NCI-H82 treated with DMSO at 0.1 percent for 48 hours (cell line): ENCODE measurements at regions not wholly inside any gene's neighbourhood (a gene's known extent, or its start where the extent isn't known, plus 50 kb on each side); places are given as distances from the start of the nearest gene placed in this dataset.
"Not testable (repeated sequence)": the region's sequence is repeated elsewhere in the genome, so short reads cannot be mapped to it uniquely, and the experiment has no call there.

Experiments
- DNase-seq: peaks from one replicate; lab custom pipeline; 2025; ENCODE audit not compliant: unreplicated experiment; lab: John Stamatoyannopoulos, UW

DNA sequence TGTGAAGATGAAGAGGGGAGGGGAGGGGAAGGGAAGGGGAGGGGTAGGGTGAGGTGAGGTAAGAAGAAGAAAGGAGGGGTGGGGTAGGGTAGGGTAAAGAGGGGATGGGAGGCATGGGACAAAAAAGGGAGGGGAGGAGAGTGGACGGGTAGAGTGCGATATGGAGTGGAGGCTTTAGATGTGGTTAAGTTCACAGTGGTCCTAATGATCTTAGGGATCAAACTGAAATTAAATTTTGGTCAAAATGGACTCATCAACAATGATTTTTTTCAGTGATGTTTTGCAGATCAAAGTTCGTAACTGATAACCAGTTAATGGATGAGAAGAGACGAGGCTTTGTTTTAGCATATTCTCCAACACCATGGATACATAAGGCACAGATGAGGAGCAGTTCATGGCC is 513.9 kb upstream of the ACVR2A start:
- DNase-seq = no peak

DNA sequence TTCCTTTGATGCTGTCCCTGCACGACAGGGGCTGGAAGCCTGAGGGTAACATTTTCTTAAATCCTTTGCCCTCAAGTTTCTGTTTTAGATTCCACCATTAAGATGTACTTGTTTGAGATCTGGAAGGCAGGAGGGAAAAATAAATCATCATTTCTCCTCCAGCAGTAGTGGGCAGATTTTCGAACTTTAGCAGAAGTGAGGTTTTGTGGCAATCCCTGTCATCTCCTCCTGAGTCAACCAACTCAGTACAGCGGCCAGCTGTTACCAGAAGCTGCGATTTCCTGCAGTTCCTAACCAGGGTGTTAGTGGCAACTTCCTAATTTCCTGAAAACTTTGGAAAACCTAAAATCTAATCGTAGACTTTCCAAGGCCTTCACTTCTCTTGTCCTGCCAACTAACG is 517.2 kb upstream of the ACVR2A start:
- DNase-seq = no peak

DNA sequence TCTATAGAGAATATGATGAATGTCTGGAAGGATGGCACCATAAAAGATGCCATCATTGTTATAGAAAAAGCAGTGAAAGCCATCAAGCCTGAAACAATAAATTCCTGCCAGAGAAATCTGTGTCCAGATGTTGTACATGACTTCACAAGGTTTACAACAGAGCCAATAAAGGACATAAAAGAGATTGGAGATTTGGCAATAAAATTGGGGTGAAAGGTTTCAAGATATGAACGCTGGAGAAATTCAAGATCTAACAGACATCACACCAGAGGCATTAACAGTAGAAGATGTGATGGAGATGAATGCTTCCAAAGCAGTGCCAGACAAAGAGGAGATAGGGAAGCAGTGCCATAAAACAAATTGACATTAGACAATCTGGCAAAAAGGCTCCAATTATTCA is 518.8 kb upstream of the ACVR2A start:
- DNase-seq = no peak

DNA sequence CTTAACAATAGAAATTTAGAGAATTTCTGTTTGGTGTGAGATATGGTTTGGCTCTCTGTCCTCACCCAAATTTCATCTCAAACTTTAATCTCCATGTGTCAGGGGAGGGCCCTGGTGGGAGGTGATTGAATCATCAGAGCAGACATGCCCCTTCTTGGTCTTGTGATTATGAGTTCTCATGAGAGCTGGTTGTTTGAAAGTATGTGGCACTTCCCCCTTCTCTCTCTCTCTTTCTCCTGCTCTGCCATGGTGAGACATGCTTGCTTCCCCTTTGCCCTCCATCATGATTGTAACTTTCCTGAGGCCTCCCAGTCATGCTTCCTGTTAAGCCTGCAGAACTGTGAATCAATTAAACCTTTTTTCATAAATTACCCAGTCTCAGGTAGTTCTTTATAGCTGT is 524.7 kb upstream of the ACVR2A start:
- no peak for DNase-seq

DNA sequence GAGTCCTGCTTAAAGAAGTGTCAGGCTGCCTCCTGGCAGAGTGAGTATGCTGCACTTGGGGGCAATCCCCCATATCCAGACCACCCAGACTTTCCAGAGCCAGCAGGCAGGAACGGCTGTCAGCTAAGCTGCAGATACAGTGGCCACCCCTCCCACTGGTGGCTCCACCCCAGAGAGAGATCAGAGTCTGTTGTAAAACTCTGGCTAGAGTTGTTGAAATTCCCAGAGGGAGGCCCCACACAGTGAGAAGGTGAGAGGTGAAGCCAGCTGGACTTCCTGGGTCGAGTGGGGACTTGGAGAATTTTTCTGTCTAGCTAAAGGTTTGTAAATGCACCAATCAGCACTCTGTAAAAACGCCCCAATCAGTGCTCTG is 533.8 kb upstream of the ACVR2A start:
- DNase-seq = no peak

DNA sequence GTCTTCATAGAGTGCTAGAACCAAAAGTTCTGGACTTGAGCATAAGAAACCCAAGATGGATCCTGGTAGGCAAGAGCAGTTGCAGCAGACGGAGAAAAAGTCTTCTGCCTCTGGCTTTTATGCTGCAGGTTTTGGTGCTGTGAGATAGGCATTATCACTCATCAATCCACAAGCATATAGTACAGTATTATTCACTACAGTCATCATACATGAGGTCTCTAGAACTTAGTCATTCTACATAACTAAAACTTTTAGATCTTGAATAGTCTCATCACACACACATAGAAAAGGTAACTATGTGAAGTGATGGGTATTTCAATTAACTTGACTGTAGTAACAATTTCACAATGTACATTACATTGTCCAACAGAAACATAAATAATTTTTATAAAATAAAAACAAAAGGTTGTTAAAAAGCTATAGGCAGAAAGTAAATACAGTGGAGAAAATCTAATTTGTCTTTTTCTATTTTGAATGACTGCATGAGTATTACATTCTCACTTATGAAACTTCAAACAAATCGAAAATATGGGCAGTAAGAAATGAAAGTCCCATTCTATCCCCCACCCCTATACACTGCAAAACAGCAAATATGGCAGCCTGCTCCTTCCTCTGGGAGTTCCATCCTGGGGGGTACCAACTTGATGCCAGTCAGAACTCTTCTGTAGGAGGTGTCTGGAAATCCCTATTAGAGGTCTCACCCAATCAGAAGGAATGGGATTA is 534.3 kb upstream of the ACVR2A start:
- DNase-seq = no peak

DNA sequence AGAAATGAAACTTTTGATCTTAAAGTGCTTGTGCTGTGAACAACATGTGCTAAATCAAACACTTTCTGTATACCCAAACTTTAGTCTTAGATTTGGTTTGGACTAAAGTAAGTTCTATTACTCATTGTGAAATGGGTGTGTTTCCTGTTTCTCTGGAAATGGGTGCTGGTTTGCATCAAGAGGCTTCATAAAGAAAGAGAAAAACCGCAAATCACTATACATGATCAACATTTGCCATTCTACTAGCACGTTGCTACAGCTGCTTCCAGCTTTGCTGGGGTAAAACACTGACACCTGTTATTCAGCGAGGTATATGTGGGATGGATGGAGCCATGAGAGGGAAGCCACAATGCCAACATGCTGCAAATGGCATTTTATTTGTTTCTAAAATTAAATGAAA is 547.0 kb upstream of the ACVR2A start:
- no peak for DNase-seq

DNA sequence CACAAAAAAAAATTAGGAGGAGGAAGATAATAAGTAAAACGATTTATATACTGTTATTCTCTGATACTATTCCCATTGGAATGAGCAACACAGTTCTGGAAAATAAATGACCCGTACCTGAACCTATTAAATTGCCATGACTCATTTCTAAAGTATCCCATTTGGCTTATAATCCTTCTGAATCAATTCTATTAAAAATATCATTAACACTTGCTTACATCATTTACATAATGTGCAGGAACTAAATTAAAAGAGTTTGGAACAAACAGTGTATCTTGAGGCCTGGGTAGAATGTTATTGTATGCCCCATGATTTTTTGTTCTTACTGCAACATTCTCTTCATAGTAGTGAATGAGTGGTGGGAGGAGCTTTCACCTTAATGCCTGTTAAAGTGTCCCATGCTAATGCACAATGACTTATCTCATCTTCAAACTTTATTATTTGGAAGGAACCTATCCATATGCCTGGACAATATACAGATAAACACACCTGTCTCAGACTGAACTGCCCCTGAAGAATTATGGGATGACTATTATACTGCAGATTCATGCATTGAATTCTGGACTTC is 549.9 kb upstream of the ACVR2A start:
- no peak for DNase-seq

DNA sequence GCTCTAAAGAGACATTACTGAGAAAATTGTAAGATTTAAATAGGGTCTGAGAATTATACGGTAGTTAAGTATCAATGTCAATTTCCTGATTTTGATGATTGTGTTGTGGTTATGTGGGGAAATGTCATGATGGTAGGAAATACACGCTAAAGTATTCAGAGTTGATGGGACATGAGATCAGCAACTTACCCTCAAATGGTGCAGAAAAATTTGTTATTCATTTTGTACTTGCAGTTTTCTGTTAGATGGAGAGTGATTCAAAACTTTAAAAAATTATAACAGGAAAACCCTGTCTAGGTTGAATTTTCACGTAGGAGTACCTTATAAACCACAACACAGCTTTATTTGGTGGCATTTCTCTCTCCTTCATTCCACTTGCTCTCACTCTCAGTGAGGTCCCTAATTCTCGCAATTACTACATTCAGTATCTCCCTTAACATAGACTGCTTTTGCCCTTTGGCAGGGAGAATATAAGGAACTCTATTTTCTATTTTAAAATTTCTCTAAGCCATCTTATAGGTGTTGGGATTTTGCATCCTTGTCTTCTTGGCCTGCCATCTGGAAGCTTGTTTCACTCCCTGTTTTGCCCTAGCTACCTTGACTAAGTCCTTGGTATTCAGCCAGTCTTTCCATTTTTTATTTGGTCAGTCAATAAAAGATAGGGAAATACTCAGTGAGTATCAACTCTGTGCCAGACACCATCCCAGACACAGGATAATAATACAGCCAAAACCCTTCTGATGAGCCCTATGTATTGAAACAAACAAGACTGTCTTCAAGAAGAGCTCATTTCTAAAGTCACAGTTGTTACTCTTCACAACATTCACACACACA is 550.6 kb upstream of the ACVR2A start:
- no peak for DNase-seq

DNA sequence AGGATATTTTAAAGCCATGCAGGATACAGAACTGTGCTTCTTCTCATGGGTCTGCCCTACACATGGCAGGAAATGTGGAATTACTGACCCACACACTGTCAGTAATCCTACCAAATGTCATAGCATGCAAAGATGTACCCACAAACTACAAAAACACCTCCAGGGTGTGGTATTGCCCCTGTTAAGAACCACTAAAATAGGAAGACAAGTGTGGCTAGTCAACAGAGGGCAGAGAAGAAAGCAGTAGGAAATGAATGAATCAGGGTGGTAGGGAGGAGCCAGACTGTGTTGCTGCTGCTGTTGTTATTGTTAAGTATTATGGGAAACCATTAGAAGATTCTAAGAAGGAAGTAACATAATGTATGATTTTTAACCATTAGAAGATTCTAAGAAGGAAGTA is 556.7 kb upstream of the ACVR2A start:
- no peak for DNase-seq

DNA sequence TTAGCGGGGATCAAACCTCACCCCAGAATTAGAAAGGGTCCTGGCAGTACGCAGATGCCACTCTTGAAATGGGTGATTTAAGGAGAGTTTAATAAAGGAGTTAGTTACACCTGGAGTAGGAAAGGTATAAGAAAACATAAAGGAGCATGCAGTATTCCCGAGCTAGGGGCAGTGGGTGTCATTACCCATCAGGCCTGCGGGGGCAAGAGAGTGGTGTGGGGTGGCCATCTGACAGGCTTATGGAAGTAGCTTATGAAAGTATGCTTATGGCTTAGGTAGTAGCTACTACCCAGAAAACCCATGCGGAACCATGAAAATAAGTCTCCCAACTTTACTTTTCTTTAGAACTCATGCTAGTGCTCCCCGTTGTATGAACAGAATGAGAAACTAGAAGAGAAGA is 568.9 kb upstream of the ACVR2A start:
- no peak for DNase-seq

DNA sequence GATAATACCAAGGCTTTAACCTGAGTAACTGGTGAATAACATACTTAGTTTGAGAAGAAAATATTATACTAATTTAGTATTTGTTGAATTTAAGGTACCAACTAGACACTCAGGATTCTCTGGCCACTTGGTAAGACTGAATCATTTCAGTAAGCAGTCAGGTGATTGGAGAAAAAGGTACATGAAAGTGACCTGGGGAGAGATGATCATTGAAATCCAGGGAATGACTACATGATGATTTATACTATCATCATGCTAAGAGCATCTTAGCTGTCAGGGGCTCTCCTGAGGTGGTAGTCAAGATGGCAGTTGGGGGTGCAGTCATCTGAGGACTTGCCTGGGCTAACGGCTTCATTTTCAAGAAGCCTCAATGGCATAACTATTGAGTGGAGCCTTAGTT is 571.2 kb upstream of the ACVR2A start:
- DNase-seq = no peak

DNA sequence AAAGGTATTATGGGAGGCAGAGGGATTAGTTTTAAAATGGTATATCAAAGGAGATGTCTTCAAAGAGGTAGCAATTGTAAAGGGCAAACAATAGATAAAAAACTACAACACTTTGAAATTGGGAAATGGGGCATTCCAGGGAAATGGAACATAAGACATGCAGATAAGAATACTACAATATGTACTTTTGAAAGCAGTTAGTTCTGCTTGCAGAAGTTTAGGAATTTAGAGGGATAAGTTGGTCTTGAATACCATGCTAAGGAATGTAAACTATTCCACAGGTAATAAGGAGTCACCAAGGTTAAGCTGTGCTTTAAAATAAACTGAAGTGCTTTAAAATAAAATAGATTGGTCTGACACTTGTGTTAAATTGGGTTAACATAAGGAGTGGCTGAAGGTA is 571.7 kb upstream of the ACVR2A start:
- DNase-seq = no peak

DNA sequence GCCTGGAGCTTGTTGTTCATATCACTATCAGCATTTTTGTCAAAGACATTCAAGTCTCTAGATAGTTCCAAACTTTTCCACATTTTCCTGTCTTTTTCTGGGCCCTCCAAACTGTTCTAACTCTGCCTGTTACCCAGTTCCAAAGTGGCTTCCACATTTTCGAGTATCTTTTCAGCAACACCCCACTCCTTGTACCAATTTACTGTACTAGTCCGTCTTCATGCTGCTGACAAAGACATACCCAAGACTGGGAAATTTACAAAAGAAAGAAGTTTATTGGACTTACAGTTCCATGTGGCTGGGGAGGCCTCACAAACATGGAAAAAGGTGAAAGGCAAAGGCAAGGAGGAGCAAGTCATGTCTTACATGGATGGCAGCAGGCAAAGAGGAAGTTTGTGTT is 575.2 kb upstream of the ACVR2A start:
- DNase-seq = not testable (repeated sequence)

DNA sequence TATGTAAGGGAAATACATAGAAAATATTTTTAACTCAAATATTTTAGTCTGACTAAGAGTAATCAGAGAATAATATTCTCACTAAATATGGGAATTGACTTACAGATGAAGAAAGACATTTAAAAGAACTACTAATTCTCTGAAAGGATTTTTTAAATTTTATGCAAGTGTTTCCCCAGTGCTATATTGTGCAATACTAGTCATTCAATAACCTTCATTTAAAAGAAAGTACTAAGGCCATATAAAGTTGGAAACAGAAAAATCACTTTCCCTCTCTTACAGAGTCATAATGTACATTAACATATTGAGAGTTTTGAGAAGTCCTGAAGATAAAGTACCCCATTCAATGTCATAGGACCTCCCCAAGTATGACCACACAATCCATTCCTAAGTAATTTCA is 584.6 kb upstream of the ACVR2A start:
- no peak for DNase-seq

DNA sequence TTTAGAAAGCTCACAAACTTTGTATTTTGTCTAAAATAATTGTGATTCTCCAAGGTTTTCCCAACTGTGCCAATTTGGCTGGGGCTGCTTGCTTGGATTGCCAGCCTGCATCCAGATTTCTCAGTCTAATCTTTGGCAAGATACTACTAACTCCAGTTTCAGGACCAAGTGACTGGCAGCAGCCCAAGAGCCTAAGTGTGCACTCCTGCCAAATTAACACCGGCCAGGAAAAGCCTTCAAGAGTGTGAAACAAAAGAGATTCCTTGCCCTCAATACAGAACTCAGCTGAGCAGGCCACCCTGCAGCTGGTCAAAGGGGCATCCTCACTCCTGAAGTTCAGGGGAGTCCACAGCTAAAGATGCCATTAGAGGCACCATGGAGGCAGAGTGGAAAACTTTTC is 589.0 kb upstream of the ACVR2A start:
- no peak for DNase-seq

DNA sequence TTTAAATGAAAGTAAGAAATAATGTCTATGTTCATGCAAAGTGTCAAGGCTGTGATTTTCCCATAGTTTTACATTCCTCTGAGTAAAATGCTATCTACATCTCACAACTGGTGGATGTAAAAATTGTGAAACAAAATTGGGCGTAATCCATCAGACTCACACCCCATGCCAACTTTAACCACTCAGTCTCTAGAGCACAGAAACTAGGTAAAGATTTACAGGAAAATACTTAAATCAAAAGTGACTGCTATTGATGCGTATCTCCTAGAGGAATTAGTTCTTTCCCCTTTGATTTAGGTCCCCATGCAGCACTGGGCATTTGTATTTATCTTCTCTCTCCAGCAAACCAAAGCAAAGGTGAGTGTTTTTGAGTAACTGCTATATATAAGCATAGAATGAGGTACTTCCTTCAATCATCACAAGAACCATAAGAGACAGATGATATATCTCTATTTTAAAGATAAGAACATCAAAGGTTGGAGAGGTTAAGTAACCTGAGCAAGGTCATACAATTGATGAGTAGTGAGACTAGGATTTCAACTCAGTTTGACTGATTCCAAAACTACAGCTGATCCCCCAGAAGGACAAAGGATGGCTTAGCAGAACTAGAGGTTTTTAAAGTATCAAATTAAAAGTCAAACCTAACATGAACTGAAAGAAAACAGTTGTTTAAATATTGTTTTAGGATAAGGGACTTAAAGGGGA is 594.0 kb upstream of the ACVR2A start:
- DNase-seq = no peak

DNA sequence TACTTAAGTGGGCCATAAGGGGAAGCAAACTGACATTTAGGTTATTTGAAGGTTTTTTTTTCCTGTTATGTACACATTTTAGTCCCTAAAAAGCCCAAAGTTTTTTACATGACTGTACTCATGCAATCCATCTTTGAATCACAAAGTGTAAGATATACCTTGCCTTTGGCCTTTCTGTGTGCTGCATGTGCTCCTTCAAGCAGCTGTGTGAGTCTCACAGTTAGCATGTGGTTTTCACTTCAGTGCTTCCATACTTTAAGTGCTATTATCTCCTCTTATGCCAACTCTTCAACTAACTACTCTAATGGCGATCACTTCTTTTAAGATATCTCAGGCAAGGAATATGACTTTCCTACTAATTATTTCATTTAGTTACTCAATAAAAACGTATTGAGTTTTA is 597.1 kb upstream of the ACVR2A start:
- DNase-seq = no peak

DNA sequence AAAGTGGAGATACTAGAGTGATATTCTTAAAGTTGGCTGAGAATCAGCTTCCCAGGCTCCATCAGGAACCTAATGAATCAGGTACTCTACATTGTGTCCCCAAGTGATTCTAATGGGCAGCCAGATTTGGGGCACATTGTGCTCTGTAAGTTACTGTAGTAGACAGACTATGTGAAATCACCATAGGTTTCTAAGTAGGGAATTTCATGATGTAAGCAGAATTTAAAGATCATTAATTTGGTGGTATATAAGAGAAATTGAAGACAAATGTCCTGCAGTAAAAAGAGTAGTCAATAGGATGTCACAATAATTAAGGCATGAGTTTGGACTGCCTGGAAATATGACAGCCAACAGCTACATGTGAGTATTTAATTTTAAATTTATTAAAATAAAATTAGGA is 602.4 kb upstream of the ACVR2A start:
- DNase-seq = no peak

DNA sequence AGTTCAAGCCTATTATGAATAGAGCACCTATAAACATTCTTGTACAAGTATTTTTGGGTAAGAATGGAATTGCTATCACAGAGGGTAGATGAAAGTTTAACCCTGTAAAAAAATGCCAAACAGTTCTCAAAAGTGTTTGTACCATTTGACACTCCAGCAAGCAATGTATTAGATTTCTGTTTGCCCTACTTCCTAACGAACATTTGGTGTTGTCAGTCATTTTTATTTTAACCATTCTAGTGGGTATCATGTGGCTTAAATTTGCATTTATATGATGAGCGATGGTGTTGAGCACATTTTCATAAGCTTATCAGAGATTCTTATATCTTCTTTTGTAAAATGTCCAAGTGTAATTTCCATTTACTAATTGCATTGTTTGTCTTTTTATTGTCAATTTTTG is 608.2 kb upstream of the ACVR2A start:
- no peak for DNase-seq

DNA sequence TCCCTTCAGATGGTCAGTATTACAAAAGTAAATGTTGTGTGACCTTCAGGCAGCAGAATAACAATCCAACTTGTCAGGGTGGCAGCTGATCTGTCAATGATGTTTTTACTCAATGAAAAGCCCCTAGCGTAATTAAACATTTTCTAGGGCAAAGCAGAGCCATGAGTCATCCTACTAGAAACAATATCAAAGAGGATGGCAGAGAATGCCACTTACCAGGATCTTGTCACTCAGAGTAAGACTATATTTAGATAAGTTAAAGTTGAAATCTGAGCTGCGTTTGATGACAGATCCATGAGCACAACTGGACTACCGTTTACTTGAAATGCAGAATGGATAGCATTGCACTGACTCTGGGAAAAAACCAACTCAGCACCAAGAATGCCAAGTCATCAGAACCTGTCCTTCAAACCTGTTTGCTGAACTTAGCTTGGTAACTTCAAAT is 612.6 kb upstream of the ACVR2A start:
- DNase-seq = no peak

DNA sequence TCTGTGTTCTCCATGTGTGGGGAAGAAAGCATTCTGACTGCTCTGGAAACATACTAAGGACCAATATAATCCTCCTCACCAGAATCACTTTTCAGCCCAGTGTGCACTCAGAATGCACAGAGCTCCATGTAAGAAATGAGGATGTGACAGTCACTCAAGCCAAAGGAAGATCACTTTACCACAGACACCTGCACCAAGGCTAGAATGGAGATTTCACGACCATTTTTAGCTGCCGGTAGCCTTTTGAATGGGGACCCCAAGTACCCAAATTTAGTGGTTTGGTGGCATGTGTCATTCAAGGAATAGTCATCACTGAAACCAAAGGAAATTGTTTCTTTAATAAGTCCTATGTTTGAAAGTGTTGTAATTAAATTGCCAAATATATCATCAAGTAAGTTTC is 613.2 kb upstream of the ACVR2A start:
- no peak for DNase-seq
